Activated CD4-positive, alpha-beta memory T cell treated with anti-CD3 and anti-CD28 coated beads, Interleukin-2, amount 10 ng/mL, durations not matched to agents 7 days and 5 days (primary cell): ENCODE measurements at regions not wholly inside any gene's neighbourhood (a gene's known extent, or its start where the extent isn't known, plus 50 kb on each side); places are given as distances from the start of the nearest gene placed in this dataset.
"Not testable (repeated sequence)": the region's sequence is repeated elsewhere in the genome, so short reads cannot be mapped to it uniquely, and the experiment has no call there.

Experiments
- CTCF ChIA-PET: fragments of 350-600 bp; sonication (Branson Sonifier 250); formaldehyde crosslinking; loops from one replicate; lab custom pipeline; 2021; ENCODE audit warnings: antibody characterized with exemption, inconsistent platforms; lab: Charles Lee
- POLR2A ChIA-PET: fragments of 350-600 bp; sonication (Branson Sonifier 250); formaldehyde crosslinking; loops from one replicate; lab custom pipeline; 2021; ENCODE audit warnings: antibody characterized with exemption; lab: Charles Lee
- DNase-seq: peaks from one replicate; pipeline ENCODE4 v3.0.0-alpha.2; 2020
- H3K27ac Mint-ChIP-seq: one replicate; pipeline ENCODE4 v1.8.0; 2021; ENCODE audit warnings: mild to moderate bottlenecking, mixed read lengths
- H3K27me3 Mint-ChIP-seq: one replicate; pipeline ENCODE4 v1.8.0; 2021; ENCODE audit warnings: mixed read lengths
- H3K36me3 Mint-ChIP-seq: one replicate; pipeline ENCODE4 v1.8.0; 2021; ENCODE audit warnings: low read depth, mixed read lengths
- H3K4me1 Mint-ChIP-seq: one replicate; pipeline ENCODE4 v1.8.0; 2021; ENCODE audit warnings: mixed read lengths
- H3K4me3 Mint-ChIP-seq: one replicate; pipeline ENCODE4 v1.8.0; 2021; ENCODE audit warnings: mild to moderate bottlenecking, mixed read lengths
- H3K9me3 Mint-ChIP-seq: one replicate; pipeline ENCODE4 v1.8.0; 2021; ENCODE audit warnings: mixed read lengths

DNA sequence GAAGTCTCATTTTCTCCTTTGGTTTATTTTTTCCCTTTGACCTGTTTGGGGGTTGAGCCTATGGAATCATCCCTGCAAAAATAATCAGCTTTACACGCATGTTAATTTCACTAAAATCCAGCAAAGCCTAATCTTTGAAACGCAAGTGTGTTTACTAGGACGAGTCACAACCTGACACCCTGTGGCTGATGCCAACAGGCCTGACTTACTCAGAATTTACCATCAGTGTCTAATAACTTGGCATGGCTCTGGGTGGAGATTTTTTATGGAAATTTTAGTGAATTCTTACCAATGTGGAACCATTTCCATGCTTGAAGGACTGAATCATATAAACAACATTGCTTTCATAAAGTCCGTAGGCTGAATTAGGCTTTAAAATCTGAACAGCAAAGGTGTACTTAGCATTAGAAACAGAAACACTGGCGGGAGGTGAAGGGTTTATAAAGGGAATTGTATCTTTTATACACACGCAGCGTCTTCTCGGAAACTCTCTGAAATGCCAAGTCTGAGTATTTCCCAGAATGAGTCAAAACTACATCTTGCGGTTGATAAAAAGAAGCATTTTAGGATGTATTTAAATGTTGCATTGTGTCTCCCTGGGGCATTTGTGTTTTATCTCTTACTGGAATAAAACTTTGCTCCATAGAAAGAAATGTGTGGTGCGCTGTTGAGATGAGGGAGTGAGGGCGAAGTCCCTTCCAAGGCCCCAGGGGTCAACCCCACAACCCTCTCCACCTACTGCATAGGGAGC lies 81.2 kb downstream of the DACT2 start:
- H3K27ac Mint-ChIP-seq, result no peak overlapping the region
- peaks cover 29% of the 10 kb centered on the region for H3K4me1 Mint-ChIP-seq
- ChIA-PET CTCF (no interaction called here), POLR2A (no interaction called here)
- no peaks in the 10 kb centered on the region for H3K9me3 Mint-ChIP-seq
- peaks cover 6% of the 10 kb centered on the region for H3K27me3 Mint-ChIP-seq
- no peak for DNase-seq
- H3K4me3 Mint-ChIP-seq, result no peak overlapping the region
- H3K36me3 Mint-ChIP-seq, result no peaks in the 10 kb centered on the region

DNA sequence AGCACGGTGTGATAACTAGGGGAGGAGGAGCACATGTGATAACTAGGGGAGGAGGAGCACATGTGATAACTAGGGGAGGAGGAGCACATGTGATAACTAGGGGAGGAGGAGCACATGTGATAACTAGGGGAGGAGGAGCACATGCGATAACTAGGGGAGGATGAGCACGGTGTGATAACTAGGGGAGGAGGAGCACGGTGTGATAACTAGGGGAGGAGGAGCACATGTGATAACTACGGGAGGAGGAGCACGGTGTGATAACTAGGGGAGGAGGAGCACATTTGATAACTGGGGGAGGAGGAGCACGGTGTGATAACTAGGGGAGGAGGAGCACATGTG lies 85.7 kb downstream of the DACT2 start:
- H3K27ac Mint-ChIP-seq, DNase-seq, CTCF ChIA-PET, H3K4me3 Mint-ChIP-seq, H3K27me3 Mint-ChIP-seq, H3K9me3 Mint-ChIP-seq, H3K36me3 Mint-ChIP-seq, POLR2A ChIA-PET: not testable (repeated sequence)
- H3K4me1 Mint-ChIP-seq, result peaks cover 11% of the 10 kb centered on the region

DNA sequence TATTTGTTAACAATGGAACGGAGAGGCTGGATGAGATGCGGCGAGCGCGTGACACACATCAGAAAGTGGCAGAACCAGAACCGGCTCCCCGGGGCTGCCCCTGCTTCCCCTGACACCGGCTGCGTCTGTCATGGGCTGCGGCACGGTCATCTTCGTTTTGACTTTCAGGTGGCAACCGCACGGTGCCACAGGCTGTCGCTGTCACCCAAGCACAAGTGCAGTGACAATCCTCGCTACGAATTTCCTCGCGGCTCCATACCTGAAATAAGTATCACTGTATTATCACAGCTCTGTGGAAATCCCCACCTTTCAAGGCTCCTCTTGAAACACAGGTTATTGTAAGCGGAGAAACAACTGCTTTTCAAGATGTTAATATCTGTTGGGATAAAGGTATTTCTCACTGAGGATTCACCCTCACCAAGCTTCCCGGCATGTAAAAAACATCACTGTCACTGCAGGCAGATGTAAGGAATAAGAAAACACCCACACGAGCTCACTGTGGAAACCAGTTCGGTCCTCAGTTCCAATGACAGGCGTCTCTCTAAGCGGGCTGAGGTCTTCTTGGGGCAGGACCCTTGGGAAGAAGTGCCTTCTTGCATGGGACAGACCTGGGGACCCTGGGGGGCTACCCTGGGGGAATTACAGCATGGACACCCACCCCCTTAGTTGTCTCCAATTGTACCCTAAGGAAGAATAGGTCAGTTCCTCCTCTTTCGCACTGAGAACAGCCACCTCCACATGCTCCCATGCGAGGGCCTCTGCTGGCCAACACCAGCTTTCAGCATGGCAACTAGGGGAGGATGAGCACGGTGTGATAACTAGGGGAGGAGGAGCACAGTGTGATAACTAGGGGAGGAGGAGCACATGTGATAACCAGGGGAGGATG lies 86.3 kb downstream of the DACT2 start:
- POLR2A ChIA-PET, result no interaction called here
- no peaks in the 10 kb centered on the region for H3K36me3 Mint-ChIP-seq
- H3K4me3 Mint-ChIP-seq, result no peak overlapping the region
- peaks cover 8% of the 10 kb centered on the region for H3K27me3 Mint-ChIP-seq
- no peaks in the 10 kb centered on the region for H3K9me3 Mint-ChIP-seq
- peaks cover 5% of the 10 kb centered on the region for H3K4me1 Mint-ChIP-seq
- CTCF ChIA-PET, result no interaction called here
- DNase-seq, result no peak
- H3K27ac Mint-ChIP-seq, result no peak overlapping the region

DNA sequence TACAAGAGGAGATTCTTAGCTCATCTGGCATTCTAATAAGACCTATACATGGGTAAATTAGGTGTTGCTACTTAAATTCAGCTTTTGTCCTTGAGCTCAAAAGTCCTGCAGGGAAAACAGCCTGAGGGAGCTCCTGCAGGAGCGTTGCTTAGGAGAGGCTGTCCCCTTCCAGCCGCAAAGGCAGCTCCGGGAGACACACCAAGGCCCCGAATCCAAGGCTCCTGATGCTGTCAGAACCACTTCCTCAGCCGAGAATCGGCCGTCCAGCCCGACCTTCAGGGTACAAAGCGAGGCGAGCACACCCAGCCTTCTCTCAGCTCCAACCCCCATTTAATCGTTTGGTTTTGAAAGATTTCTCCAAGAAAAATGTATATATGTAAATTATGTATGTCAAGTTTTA lies 87.0 kb downstream of the DACT2 start:
- ChIA-PET POLR2A (no interaction called here), CTCF (no interaction called here)
- H3K27me3 Mint-ChIP-seq, result peaks cover 9% of the 10 kb centered on the region
- no peaks in the 10 kb centered on the region for H3K36me3 Mint-ChIP-seq
- H3K4me3 Mint-ChIP-seq, result no peak overlapping the region
- no peak overlapping the region for H3K27ac Mint-ChIP-seq
- H3K4me1 Mint-ChIP-seq, result no peaks in the 10 kb centered on the region
- DNase-seq, result no peak
- no peaks in the 10 kb centered on the region for H3K9me3 Mint-ChIP-seq

DNA sequence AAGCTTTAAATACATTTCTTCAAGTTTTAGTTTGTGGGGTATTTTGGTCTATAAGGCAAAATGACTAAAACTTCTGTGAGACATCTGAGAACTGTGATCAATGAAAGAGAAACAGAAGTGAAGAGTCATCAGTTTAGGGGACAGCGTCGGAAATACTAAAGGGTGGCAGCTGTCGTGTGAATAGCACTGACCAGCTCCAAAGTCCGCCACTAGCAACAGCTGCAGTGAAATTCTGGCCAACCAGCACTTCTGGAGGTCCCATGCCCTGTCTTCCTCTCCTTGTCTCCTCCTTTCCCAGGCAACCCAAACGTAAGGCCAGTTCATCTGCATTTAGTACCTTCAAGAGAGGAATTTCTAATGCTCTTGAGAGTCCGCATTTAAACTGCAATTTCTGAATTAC lies 87.5 kb downstream of the DACT2 start:
- POLR2A ChIA-PET, result no interaction called here
- Mint-ChIP-seq H3K9me3 (no peaks in the 10 kb centered on the region), H3K27ac (no peak overlapping the region), H3K4me1 (peaks cover under 1% of the 10 kb centered on the region), H3K4me3 (no peak overlapping the region), H3K27me3 (peaks cover 9% of the 10 kb centered on the region), H3K36me3 (no peaks in the 10 kb centered on the region)
- no peak for DNase-seq
- CTCF ChIA-PET, result no interaction called here

DNA sequence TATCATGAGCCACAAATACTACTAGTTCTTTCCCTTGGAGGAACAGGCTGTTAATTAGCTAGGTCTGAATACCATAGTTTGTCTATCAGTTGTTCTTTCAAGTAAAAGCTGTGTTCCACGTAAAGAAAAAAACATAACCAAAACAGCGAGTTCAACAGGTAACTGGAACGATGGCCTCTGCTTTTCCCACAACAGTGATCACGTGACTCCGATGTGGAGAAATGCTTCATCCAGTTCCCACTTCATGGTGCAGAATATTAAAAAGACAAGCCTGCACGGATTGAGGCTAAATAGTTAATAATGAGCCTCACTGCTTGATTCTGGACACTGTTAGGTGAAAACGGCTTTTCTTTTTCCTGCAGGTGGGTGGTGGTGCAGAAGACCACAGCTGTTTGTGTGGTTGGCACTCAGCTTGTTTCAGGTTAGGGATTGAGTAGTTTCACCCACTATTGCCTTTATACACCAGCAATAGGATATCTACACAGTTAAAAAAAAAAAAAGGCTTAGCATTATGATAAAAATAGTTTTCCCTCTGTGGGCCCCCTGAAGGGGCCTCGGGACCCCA lies 88.1 kb downstream of the DACT2 start:
- Mint-ChIP-seq H3K27ac (no peak overlapping the region), H3K4me3 (no peak overlapping the region), H3K4me1 (peaks cover 4% of the 10 kb centered on the region), H3K27me3 (peaks cover 12% of the 10 kb centered on the region), H3K36me3 (no peaks in the 10 kb centered on the region), H3K9me3 (no peaks in the 10 kb centered on the region)
- POLR2A ChIA-PET, result no interaction called here
- DNase-seq, result no peak
- CTCF ChIA-PET, result no interaction called here

DNA sequence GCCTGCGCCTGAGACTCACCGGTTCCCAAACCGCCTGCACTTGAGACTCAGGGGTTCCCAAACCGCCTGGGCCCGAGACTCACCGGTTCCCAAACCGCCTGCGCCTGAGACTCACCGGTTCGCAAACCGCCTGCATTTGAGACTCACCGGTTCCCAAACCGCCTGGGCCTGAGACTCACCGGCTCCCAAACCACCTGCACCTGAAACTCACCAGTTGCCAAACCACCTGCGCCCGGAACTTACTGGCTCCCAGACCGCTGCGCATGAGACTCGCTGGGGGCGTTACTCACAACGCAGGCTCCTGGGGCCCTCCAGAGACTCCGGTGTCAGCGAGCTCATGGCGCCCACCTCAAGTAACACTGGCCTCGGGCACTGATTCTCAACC lies 90.2 kb downstream of the DACT2 start:
- no peak overlapping the region for H3K27ac Mint-ChIP-seq
- POLR2A ChIA-PET, result no interaction called here
- H3K4me1 Mint-ChIP-seq, result peaks cover 4% of the 10 kb centered on the region
- peaks cover 16% of the 10 kb centered on the region for H3K27me3 Mint-ChIP-seq
- H3K9me3 Mint-ChIP-seq, result no peaks in the 10 kb centered on the region
- H3K4me3 Mint-ChIP-seq, result no peak overlapping the region
- no peak for DNase-seq
- CTCF ChIA-PET, result no interaction called here
- H3K36me3 Mint-ChIP-seq, result no peaks in the 10 kb centered on the region

DNA sequence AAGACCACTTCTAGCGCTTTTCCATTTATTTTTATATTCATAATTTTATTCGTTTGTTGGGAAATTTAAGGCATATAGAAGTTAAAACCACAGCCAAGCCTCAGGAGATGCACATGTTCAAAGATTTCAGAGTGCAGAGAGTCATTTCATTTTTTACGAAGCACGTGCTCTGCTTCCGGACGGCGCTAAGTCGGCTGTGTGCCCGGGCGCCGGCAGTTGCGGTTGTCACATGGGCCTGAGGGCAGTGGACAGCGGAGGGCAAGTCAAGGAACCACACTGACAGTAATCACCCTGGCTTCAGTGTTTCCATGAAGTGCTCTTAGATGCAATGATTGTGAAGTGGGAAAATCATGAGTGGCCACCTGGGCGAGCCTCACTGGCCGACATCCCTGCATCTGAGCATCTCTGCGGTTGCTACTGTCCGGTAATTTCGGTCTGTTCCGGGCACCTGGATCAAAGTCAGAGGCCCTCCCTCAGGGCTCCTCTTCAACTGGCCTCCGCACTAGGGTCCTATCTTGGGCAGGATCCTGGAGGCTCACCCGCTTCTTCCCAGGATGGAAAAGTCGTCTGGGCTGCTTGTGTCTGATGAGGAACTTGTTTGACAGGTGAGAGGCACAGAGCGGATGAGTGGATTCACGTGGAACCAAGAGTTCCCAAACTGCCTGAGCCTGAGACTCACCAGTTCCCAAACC lies 90.8 kb downstream of the DACT2 start:
- ChIA-PET CTCF (no interaction called here), POLR2A (no interaction called here)
- H3K36me3 Mint-ChIP-seq, result no peaks in the 10 kb centered on the region
- H3K9me3 Mint-ChIP-seq, result no peaks in the 10 kb centered on the region
- H3K4me1 Mint-ChIP-seq, result peaks cover 4% of the 10 kb centered on the region
- H3K27me3 Mint-ChIP-seq, result peaks cover 16% of the 10 kb centered on the region
- H3K27ac Mint-ChIP-seq, result no peak overlapping the region
- no peak for DNase-seq
- no peak overlapping the region for H3K4me3 Mint-ChIP-seq

DNA sequence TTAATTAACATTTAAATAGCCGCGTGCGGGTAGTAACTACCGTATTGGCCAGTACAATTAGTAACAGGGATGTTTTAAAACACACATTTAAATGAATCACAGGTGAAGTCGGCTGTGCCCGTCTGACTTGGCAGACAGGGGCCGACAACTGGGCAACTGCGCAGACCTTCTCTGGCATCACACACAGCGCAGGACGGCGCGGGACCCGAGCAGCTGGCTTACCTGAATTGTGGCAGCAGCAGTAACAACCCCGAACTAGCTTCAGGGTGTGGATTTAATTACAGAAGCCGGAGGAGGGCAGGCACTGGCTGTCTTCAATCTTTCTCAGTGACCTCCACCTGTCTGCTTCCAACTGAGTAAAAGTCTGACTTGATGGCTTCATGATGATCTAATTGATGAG lies 91.7 kb downstream of the DACT2 start:
- DNase-seq, result no peak
- Mint-ChIP-seq H3K27ac (no peak overlapping the region), H3K4me3 (no peak overlapping the region), H3K36me3 (no peaks in the 10 kb centered on the region), H3K27me3 (peaks cover 22% of the 10 kb centered on the region), H3K4me1 (peaks cover 4% of the 10 kb centered on the region), H3K9me3 (no peaks in the 10 kb centered on the region)
- POLR2A ChIA-PET, result no interaction called here
- CTCF ChIA-PET, result no interaction called here

DNA sequence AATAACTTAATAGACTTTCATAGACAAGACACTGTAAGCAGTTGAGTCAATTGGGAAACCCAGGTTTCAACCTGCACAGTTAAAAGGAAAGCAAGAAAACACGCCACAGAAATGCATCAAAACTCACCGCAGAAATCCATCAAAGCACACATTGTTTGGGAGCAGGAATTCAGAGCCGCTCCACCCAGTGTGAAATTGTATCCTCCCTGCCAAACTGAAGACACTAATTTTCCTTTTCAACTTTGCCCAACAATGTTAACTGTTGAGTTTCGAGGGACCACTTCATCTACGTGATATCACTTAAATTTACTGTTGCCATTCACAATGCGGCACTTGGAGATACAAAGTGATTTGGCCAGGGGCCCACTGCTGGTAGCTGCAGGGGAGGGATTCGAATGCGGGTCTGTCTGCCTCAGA lies 92.7 kb downstream of the DACT2 start:
- H3K4me1 Mint-ChIP-seq, result peaks cover 4% of the 10 kb centered on the region
- ChIA-PET CTCF (no interaction called here), POLR2A (no interaction called here)
- H3K36me3 Mint-ChIP-seq, result no peaks in the 10 kb centered on the region
- no peaks in the 10 kb centered on the region for H3K9me3 Mint-ChIP-seq
- no peak overlapping the region for H3K4me3 Mint-ChIP-seq
- DNase-seq, result no peak
- no peak overlapping the region for H3K27ac Mint-ChIP-seq
- H3K27me3 Mint-ChIP-seq, result peaks cover 23% of the 10 kb centered on the region

DNA sequence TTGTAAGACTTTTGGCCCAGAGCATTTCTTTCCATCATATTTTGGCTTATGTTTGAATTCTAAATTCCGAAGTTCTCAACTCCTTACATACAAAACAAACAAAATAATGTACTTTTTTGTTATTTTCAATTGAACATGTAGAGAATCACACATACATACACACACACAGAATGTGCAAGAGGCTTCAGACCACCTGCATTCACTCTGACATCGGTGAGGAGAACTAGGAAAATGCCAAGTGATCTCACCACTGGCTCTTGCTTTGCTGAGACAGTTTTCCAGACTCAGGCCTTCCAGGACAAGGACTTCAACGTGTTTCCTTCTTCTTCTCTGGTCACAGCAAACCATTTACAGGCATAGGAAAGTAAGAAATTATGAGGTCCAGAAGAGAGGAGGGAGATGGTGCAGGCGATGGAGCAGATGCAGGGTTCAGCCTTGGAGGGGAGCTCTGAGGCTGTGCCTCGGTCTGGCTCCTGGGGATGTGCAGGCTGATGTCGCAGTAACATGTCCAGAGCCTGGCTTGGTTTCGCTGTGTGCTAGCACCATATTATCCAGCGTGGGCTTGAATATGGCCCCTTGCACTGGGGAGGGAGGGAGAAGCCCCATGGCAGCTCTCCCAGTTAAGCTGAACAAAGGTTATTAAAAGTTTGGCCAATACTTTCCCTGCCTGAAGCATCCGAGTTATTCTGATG lies 93.4 kb downstream of the DACT2 start:
- Mint-ChIP-seq H3K9me3 (no peaks in the 10 kb centered on the region), H3K27me3 (peaks cover 22% of the 10 kb centered on the region), H3K36me3 (no peaks in the 10 kb centered on the region), H3K27ac (no peak overlapping the region), H3K4me3 (no peak overlapping the region), H3K4me1 (peaks cover 4% of the 10 kb centered on the region)
- POLR2A ChIA-PET, result no interaction called here
- DNase-seq, result no peak
- CTCF ChIA-PET, result interaction anchor here (0.6 kb wide), 1 partner anchor 202 kb away, joined by 5 read pairs; no protein-coding TSS in a partner anchor

DNA sequence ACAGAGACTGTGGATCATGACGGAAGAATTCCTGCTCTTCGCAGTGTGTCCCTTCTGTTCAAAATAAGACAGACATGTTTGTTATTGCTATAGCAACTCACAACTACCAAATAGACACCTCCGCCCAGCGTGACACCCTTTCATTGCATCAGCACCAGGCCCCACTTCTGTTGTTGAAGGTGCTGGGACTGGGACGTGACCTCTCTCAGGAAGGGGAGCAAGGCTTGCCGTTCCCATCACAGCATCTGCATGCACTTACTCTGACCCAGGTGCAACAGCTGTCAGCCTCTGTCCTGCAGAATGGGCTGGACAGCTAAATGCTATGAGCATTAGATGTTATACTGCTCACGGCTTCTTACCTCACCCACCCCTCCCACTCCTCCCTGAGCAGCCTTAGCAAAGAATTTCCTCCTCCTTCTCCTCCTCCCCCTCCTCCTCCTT lies 94.1 kb downstream of the DACT2 start:
- Mint-ChIP-seq H3K27ac (no peak overlapping the region), H3K4me3 (no peak overlapping the region), H3K27me3 (peaks cover 26% of the 10 kb centered on the region), H3K36me3 (no peaks in the 10 kb centered on the region), H3K9me3 (no peaks in the 10 kb centered on the region), H3K4me1 (peaks cover 8% of the 10 kb centered on the region)
- no peak for DNase-seq
- ChIA-PET CTCF (no interaction called here), POLR2A (no interaction called here)

DNA sequence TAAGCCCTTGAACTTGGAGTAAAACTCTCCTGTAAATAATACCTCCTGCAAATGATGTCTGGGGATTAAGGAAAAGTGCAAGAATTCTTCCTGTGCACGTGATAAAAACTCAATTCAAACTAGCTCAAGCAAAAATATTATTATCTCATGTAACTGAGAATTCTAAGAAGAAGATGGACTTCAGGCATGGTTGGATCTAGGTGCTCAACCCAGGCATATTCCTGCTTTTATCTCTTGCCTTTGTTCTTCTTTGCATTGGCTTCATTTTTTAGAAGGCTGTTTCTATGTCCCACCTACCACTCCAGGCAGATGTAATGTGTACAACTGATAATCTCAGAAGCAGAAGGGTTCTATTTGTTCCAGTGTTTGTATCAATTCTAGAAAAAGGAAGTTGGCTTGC lies 95.8 kb downstream of the DACT2 start:
- POLR2A ChIA-PET, result no interaction called here
- H3K36me3 Mint-ChIP-seq, result no peaks in the 10 kb centered on the region
- H3K4me3 Mint-ChIP-seq, result no peak overlapping the region
- CTCF ChIA-PET, result no interaction called here
- H3K27me3 Mint-ChIP-seq, result peaks cover 26% of the 10 kb centered on the region
- peaks cover 8% of the 10 kb centered on the region for H3K4me1 Mint-ChIP-seq
- DNase-seq, result no peak
- H3K9me3 Mint-ChIP-seq, result no peaks in the 10 kb centered on the region
- H3K27ac Mint-ChIP-seq, result no peak overlapping the region
